GM12891 (cell line): ENCODE measurements at regions not wholly inside any gene's neighbourhood (a gene's known extent, or its start where the extent isn't known, plus 50 kb on each side); places are given as distances from the start of the nearest gene placed in this dataset.
"Not testable (repeated sequence)": the region's sequence is repeated elsewhere in the genome, so short reads cannot be mapped to it uniquely, and the experiment has no call there.

Source experiments
- DNase-seq: peaks from one replicate; pipeline ENCODE4 v3.0.0; 2011; ENCODE audit warnings: low spot score; ENCODE audit not compliant: insufficient read length
- FAIRE-seq: peaks from 2 replicates; lab custom pipeline; 2011; peaks lifted over from hg19 to GRCh38; lab: Jason Lieb, UNC
- PAX5 ChIP-seq: IDR thresholded peaks from 2 replicates; pipeline ENCODE4 v1.6.1; 2011; ENCODE audit warnings: low read length, moderate library complexity, mild to moderate bottlenecking; ENCODE audit not compliant: insufficient read depth, severe bottlenecking
- POLR2A ChIP-seq: IDR thresholded peaks from 2 replicates; pipeline ENCODE4 v1.6.1; 2011; ENCODE audit warnings: low read depth, low read length, control low read depth
- POLR2AphosphoS5 ChIP-seq: IDR thresholded peaks from 2 replicates; pipeline ENCODE4 v1.6.1; 2011; ENCODE audit warnings: low read depth, low read length, control low read depth
- POU2F2 ChIP-seq: IDR thresholded peaks from 2 replicates; pipeline ENCODE4 v1.6.1; 2011; ENCODE audit warnings: low read depth, mild to moderate bottlenecking, control low read depth, low read length, moderate library complexity
- SPI1 ChIP-seq: IDR thresholded peaks from 2 replicates; pipeline ENCODE4 v1.6.1; 2011; ENCODE audit warnings: low read depth, low read length, control low read depth
- TAF1 ChIP-seq: IDR thresholded peaks from 2 replicates; pipeline ENCODE4 v1.6.1; 2011; ENCODE audit warnings: low read depth, low read length, control low read depth

- DNase-seq (no peak), FAIRE-seq (no peak)
- TF ChIP-seq TAF1 (no peak), SPI1 (no peak), POLR2AphosphoS5 (no peak), POU2F2 (no peak), PAX5 (no peak), POLR2A (no peak)
These were observed 522.3 kb downstream of the TRIML1 start for GRCh38 chr4:188661502-188661901.

GRCh38 chr4:188663369-188663768 lies 524.1 kb downstream of the TRIML1 start:
- DNase-seq: no peak
- FAIRE-seq: no peak
- TF ChIP-seq POLR2A (no peak), SPI1 (no peak)

GRCh38 chr4:188665491-188666457 lies 526.5 kb downstream of the TRIML1 start:
- FAIRE-seq (no peak), DNase-seq (no peak)
- TF ChIP-seq POLR2AphosphoS5: no peak
- no peak for TF ChIP-seq POLR2A
- TF ChIP-seq TAF1: no peak
- no peak for TF ChIP-seq PAX5
- TF ChIP-seq SPI1: no peak
- no peak for TF ChIP-seq POU2F2

- not testable (repeated sequence) for FAIRE-seq, DNase-seq
These were observed 539.5 kb downstream of the TRIML1 start for GRCh38 chr4:188678691-188679090.

- no peak for TF ChIP-seq SPI1
- no peak for TF ChIP-seq POLR2A
- no peak for TF ChIP-seq POLR2AphosphoS5
- TF ChIP-seq POU2F2: no peak
- TF ChIP-seq TAF1: no peak
- no peak for TF ChIP-seq PAX5
- FAIRE-seq (no peak), DNase-seq (no peak)
These were observed 540.9 kb downstream of the TRIML1 start for GRCh38 chr4:188680004-188680666.

- DNase-seq (no peak), FAIRE-seq (no peak)
- TF ChIP-seq POLR2A: no peak
- TF ChIP-seq TAF1: no peak
- no peak for TF ChIP-seq PAX5
- TF ChIP-seq POU2F2: no peak
- no peak for TF ChIP-seq POLR2AphosphoS5
- TF ChIP-seq SPI1: no peak
These were observed 541.4 kb downstream of the TRIML1 start for GRCh38 chr4:188680667-188681063.

GRCh38 chr4:188682321-188682720 lies 543.1 kb downstream of the TRIML1 start:
- no peak for TF ChIP-seq POLR2AphosphoS5
- no peak for TF ChIP-seq SPI1
- TF ChIP-seq POU2F2: no peak
- TF ChIP-seq TAF1: no peak
- TF ChIP-seq PAX5: no peak
- TF ChIP-seq POLR2A: no peak
- DNase-seq (no peak), FAIRE-seq (no peak)

- FAIRE-seq: no peak
- no peak for DNase-seq
- TF ChIP-seq SPI1 (no peak), POU2F2 (no peak), PAX5 (no peak), TAF1 (no peak), POLR2A (no peak), POLR2AphosphoS5 (no peak)
These were observed 544.3 kb downstream of the TRIML1 start for GRCh38 chr4:188683571-188683970.

GRCh38 chr4:188688956-188689355 lies 549.7 kb downstream of the TRIML1 start:
- FAIRE-seq (no peak), DNase-seq (no peak)
- TF ChIP-seq SPI1: no peak
- no peak for TF ChIP-seq PAX5
- TF ChIP-seq POLR2AphosphoS5: no peak
- TF ChIP-seq POU2F2: no peak
- no peak for TF ChIP-seq TAF1
- no peak for TF ChIP-seq POLR2A

- no peak for FAIRE-seq
- no peak for DNase-seq
- TF ChIP-seq PAX5 (no peak), TAF1 (no peak), POU2F2 (no peak), SPI1 (no peak), POLR2AphosphoS5 (no peak), POLR2A (no peak)
These were observed 552.6 kb downstream of the TRIML1 start for GRCh38 chr4:188691811-188692210.
